ENCODE measurements at regions not wholly inside any gene's neighbourhood (a gene's known extent, or its start where the extent isn't known, plus 50 kb on each side); places are given as distances from the start of the nearest gene placed in this dataset.

- TF ChIP-seq CTCF (IDR thresholded peaks at IDR 0.05; ENCODE audit: extremely low read depth in 1 of 2, insufficient read depth in 1 of 2, low read depth in 1 of 2, low read length in 2 of 2) (no peak), EZH2 (IDR thresholded peaks at IDR 0.05; ENCODE audit: borderline replicate concordance, low read depth, low read length, severe bottlenecking) (no peak)
Measured at GRCh38 chr2:195251214-195251613, 405.8 kb upstream of the SLC39A10 start.

Data from endothelial cell of umbilical vein (primary cell).